SK-N-SH treated with all-trans-retinoic acid at 6 μM for 48 hours (cell line): ENCODE measurements at regions not wholly inside any gene's neighbourhood (a gene's known extent, or its start where the extent isn't known, plus 50 kb on each side); places are given as distances from the start of the nearest gene placed in this dataset.

Source experiments
- ARNTL ChIP-seq: fragments of 450-650 bp; formaldehyde crosslinking; IDR thresholded peaks from 2 replicates; pipeline ENCODE4 v1.5.0; 2020; ENCODE audit warnings: low read depth, mild to moderate bottlenecking, moderate library complexity, borderline replicate concordance
- CREB5 ChIP-seq: fragments of 250-450 bp; sonication (Bioruptor Pico); IDR thresholded peaks from 2 replicates; pipeline ENCODE4 v1.5.1; 2020; ENCODE audit warnings: low read depth, mild to moderate bottlenecking, moderate library complexity
- PATZ1 ChIP-seq: fragments of 250-450 bp; sonication (Bioruptor Pico); IDR thresholded peaks from 2 replicates; pipeline ENCODE4 v1.8.0; 2020; ENCODE audit warnings: mild to moderate bottlenecking, moderate library complexity, borderline replicate concordance
- POU6F1 ChIP-seq: fragments of 250-450 bp; sonication (Bioruptor Pico); IDR thresholded peaks from 2 replicates; pipeline ENCODE4 v1.8.0; 2021; ENCODE audit warnings: low read depth, mild to moderate bottlenecking, moderate library complexity, borderline replicate concordance
- RARB ChIP-seq: fragments of 250-450 bp; sonication (Bioruptor Pico); IDR thresholded peaks from 2 replicates; pipeline ENCODE4 v1.8.0; 2021; ENCODE audit warnings: mild to moderate bottlenecking, moderate library complexity
- TCF4 ChIP-seq: fragments of 250-450 bp; sonication (Bioruptor Pico); IDR thresholded peaks from 2 replicates; pipeline ENCODE4 v1.8.0; 2021; ENCODE audit warnings: mild to moderate bottlenecking, moderate library complexity, borderline replicate concordance
- ZNF565 ChIP-seq: fragments of 450-650 bp; formaldehyde crosslinking; conservative IDR thresholded peaks from 2 replicates; pipeline ENCODE4 v1.5.0; 2020; ENCODE audit warnings: low read depth, mild to moderate bottlenecking, moderate library complexity

- TF ChIP-seq ARNTL (CRISPR knock-in tag) (no peak), PATZ1 (CRISPR knock-in tag) (no peak), RARB (no peak), ZNF565 (CRISPR knock-in tag) (no peak), TCF4 (CRISPR knock-in tag) (no peak), POU6F1 (no peak), CREB5 (CRISPR knock-in tag) (no peak)
Observed at GRCh38 chr7:16004702-16005101, 318.2 kb upstream of the MEOX2 start.
